ENCODE measurements at regions not wholly inside any gene's neighbourhood (a gene's known extent, or its start where the extent isn't known, plus 50 kb on each side); places are given as distances from the start of the nearest gene placed in this dataset.

DNA sequence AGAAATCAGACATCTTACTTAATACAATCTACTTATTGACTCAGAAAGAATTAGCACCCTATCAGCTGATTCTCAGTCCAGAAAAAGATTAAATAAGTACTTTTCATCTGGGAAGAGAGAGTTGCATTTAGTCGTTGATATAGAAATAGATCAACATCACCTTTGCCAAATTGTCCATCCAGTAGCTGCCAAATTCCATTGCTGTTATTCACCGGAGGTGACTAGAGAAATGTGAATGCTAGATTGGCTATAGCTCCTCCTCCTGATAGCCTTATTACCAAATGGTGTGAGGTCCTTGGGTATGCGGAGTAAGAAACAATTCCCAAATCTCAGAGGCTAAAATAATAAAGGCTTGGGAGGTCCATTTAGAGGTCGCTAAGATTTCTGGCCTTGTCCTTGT lies 723.3 kb upstream of the FLRT2 start:
- TF ChIP-seq POLR2A (IDR thresholded peaks at IDR 0.05): no peak
- no peak for TF ChIP-seq CTCF (IDR thresholded peaks at IDR 0.05)

Measured in ovary (tissue), 3 donors.